ENCODE measurements at regions not wholly inside any gene's neighbourhood (a gene's known extent, or its start where the extent isn't known, plus 50 kb on each side); places are given as distances from the start of the nearest gene placed in this dataset.

- DNase-seq (ENCODE audit: low spot score in 2 of 2) (no peak), FAIRE-seq (no peak)
Measured at GRCh38 chr2:2642906-2643890, 312.1 kb upstream of the MYT1L start.

DNA sequence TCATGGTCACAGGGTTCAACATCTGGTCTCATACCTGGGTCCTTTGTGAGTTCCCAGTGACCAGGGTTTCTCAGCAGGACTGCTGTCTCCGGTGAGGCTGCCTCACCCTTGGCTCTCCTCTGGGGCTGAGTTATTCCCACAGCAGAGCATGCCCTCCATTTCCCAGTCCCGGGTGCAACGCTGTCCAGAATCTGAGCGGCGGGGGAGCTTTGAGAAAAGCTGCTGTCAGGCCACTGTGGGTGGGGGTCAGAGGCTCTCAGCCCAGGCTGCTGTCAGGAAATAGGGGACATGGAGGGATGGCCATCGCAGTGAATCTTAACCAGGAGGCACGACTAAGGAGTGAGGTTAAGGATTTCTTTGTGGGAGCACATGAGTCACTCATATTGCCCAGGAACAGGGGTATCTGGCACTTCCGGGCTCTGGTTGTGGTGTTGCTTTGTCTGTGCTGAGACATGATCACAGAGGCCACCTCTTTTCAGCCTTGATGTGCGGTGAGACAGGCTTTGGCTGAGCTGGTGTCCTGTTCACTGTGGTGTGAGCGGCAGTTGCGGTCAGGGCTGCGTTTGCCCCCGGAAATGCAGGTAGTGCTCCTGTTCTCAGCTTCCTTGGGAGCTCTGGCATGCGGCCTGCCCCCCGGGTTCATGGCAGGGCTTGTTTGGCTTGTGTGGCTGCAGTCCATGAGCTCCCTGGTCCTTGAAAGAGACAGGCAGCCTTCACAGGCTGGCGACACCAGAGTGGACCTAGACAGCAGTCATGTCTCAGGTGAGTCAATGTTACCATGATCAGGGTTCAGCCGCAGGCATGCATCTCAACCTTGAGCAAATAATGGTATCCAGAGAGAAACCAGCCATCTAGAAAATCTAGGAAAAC, 310.7 kb upstream of the MYT1L start:
- DNase-seq (ENCODE audit: low spot score in 2 of 2) (no peak), FAIRE-seq (no peak)

DNA sequence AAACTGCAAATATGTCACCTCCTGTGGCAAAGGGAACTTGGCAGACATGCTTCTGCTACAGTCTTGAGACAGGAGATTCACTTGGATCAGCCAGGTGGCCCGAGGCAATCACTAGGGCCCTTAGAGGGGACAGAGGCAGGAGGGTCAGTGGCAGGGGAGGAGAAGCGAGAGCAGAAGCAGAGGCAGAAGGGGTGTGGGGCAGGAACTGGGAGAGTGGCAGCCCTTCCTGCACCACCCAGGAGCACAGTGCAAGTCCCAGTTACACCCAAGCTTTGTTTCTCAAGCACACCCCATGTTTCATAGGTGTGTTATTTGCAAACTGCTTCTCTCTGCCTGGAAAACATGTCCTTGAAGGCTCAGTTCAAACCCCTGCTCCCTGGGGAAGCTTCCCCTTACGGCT, 309.7 kb upstream of the MYT1L start:
- no peak for FAIRE-seq

DNA sequence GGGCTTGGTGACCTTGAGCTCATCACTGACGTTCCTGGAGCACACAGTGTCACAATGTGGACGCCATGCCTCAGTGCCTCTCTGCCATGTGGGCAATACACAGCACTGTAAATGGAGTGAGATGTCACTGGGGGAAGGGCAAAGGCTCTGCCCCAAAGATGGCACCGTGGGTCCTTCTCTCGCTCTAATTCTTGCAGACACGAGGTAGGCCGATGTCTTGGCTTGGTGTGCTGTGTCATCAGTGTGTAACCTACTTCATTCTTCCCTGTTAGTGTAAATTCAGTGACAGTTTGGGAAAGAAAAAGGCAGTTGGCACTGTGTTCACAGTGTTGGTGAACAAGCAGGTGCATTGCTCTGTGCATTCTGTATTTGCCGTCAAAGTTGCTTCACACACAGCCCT, 309.3 kb upstream of the MYT1L start:
- DNase-seq (ENCODE audit: low spot score in 2 of 2) (no peak), FAIRE-seq (no peak)

More for the DNA sequence above, 309.7 kb upstream of the MYT1L start:
- no peak for DNase-seq (ENCODE audit: low spot score in 2 of 2)

DNA sequence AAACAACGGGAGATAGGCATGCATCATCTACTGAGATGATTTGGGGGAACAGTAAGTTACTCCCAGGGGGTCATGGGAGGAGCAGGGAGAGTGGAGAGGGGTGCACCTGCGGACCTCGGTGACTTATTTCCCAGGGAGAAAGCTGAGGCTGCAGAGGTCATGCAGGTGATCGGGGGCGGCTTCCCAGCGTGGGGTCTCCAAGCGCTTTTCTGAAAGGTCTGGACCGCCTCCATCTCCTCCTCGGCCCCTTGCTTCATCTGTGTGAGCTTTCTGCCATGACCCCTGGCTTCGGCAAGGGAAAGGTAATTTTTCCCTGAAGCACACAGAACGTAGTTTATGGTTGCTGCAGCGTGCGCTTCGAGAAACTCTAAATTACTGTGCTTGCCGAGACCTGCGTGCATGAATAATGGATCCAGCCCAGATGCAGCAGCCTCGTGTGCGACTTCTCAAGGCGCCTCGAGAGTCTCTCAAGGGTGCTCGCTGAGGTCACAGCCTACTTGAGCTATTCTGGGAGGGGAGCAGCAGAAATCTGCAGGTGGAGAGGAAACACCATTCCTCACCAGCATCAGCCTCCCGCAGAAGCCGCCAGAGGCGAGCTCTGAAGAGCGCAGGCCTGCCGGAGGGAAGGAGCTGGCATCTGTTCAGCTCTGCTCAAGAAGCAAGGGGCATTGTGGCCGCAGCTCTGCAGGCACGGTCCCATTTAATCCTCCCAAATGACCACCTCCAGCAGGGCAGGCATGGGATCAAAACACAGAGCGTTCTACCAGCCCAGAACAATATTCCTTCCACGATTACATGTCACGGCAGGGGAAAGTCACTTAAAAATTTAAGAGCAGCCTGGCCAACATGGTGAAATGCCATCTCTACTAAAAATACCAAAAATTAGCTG, 308.4 kb upstream of the MYT1L start:
- DNase-seq (ENCODE audit: low spot score in 2 of 2) (no peak), FAIRE-seq (no peak)

GRCh38 chr2:2638547-2639220, 307.6 kb upstream of the MYT1L start:
- DNase-seq (ENCODE audit: low spot score in 2 of 2) (no peak), FAIRE-seq (no peak)

- no peak for FAIRE-seq
Measured at GRCh38 chr2:2636813-2637212, 305.7 kb upstream of the MYT1L start.

DNA sequence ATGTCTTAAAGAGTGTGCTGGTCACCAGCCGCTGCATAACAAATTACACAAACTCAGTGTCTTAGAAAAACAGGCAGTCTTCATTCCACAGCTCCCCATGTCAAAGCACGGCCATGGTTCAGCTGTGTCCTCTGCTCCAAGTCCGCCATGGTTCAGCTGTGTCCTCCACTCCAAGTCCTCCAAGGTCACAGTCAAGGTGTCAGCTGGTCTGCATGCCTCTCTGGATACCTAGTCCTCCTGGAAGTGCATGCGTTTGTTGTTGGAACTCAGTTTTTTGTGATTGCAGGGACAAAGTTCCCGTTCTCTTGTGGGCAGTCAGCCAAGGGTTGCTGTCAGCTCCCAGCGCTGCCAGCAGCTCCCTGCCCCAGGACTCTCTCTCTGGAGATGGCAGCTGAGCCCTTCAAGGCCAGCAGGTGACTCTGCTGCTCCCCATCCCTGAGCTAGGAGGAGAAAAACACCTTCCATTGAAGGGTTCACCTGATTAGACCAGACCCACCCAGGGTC, 304.0 kb upstream of the MYT1L start:
- FAIRE-seq: no peak

More at GRCh38 chr2:2636813-2637212, 305.7 kb upstream of the MYT1L start:
- no peak for DNase-seq (ENCODE audit: low spot score in 2 of 2)

DNA sequence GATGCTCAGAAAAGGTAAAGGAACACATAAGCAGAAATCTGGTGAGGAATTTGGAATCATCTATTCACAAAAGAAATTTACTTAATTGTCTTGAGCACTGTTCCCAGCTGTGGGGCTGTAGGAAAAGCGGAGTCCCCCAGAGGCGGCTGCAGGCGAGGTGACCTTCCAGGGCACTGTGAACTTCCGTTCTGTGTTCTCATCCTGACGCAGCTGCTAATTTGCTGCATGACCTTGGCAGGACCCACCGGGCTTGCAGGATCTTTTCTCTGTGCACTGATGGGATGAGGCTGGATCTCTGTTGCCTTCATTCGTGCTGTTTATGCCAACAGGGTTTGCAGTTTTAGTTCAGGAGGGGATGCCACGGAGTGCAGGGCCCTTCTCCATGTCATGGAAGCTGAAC, 301.9 kb upstream of the MYT1L start:
- DNase-seq (ENCODE audit: low spot score in 2 of 2) (no peak), FAIRE-seq (no peak)

More for the DNA sequence above, 304.0 kb upstream of the MYT1L start:
- DNase-seq (ENCODE audit: low spot score in 2 of 2): no peak

DNA sequence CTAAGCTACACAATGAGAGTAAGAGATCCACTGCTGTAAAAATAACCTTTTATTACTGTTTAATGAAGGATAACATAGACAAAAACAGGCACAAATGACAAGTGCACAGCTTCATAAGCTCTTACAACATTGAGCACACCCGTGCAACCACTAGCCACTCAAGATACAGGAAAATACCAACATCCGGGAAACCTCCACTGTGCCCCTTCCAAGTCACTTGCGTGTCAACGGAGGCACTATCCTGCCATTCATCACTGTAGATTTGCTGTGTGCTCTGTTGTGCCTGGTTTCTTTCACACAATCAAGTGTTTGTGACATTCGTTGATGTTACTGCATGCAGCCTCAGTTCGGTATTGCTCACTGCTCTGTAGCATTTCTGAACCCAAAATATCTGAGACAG, 292.9 kb upstream of the MYT1L start:
- DNase-seq (ENCODE audit: low spot score in 2 of 2): no peak
- no peak for FAIRE-seq

DNA sequence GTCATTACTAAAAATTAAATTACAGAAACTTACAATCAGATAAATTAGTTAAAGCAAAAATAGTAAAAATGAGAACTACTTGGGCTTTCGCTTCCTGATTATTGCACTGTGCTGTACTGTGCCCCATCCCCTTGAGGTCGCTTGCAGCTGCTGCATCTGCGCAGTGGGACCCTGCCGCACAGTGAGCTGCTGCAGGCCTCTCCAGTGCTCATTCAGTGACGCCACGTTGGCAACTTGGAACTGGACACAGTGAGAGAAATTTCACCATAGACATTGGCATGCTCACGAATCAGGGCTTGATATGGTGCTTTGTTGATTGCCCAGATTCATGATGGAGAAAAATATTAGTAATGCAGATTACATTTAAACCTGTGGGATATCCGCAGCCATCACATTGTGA, 290.8 kb upstream of the MYT1L start:
- FAIRE-seq (no peak), DNase-seq (ENCODE audit: low spot score in 2 of 2) (no peak)

DNA sequence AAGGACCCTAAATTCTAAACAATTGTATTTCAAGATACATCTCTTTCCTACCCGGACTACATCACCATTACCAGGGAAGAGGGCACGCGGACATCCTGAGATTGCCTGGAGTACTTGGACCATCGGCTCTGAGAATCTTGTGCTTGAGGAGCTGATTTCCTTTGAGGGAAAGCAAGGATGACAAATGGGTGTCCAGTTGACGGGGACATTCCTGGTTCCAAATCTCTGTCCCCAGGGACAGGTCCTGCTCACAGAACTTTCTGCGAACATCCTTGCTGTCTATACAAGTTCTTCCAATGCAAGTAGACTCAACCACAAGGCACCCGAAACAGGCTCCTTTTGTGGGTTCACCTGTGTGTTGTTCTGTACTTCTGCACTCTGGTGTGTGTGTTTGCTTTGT, 289.5 kb upstream of the MYT1L start:
- no peak for FAIRE-seq
- no peak for DNase-seq (ENCODE audit: low spot score in 2 of 2)

GRCh38 chr2:2619995-2620394, 288.9 kb upstream of the MYT1L start:
- DNase-seq (ENCODE audit: low spot score in 2 of 2) (no peak), FAIRE-seq (no peak)

- no peak for DNase-seq (ENCODE audit: low spot score in 2 of 2)
- FAIRE-seq: no peak
Measured at GRCh38 chr2:2614452-2614851, 283.4 kb upstream of the MYT1L start.

DNA sequence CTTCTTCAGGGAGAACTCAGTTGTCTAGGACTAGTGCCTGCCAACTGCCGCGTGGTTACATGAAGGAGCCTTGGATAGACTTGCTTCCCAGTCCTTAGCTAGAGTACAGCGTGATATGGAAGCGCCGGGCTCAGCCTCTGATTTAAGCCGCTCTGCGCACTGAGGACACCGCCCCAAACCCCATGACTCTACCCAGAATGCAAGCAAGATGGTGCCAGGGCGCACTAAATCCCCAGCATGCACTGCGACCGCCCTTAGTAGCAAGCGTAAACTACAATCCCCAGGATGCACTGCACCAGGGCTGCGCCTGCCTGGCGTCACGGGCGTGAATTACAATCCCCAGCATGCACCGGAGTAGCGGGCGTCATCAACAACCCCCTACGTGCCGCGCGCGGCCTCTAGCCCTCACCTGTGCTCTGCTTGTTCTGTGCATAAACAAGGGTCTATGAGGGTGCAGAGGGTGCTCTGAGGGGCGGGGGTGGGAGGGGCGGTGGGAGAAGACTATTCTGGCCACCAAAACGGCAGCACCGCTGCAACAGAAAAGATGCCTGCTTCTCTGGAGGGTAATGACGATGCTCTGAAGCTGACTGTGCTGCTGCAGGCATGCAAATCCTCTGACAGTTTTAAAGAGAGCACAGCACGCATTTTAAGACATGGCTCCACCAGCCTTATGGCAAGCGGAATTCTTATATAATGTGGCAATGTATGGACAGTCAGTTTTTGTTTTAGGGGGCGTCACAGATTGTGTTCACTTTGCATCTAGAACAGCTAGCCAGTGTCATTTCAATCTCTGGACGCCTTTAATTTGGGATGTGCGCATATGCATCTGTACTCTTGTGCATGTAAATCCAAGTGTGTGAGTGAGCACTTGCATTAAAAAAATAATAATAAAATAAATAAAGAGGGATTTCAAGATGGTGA, 282.5 kb upstream of the MYT1L start:
- FAIRE-seq: no peak
- DNase-seq (ENCODE audit: low spot score in 2 of 2): peak; percentile 57 to 64

GRCh38 chr2:2610751-2611150, 279.7 kb upstream of the MYT1L start:
- FAIRE-seq (no peak), DNase-seq (ENCODE audit: low spot score in 2 of 2) (no peak)

- FAIRE-seq: no peak
- DNase-seq (ENCODE audit: low spot score in 2 of 2): no peak
Measured at GRCh38 chr2:2600366-2600765, 269.3 kb upstream of the MYT1L start.

DNA sequence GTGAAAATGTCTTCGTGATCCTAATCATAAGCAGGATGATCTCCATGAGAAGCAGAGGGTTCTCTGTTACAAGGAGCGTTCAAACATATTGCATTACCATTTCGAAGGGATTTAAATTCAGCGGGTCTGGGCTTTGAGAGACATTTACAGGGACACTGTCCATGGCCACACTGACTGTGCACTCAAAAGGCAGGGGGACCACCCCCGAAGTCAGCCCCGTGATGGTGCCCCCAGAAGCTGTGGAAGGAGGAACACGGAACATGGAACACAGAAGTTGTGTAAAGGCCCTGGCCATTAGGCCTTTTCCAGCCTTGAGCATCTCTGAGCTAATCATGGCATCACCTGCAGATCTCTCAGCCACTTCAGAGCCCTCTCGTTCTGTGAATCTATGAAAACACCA, 268.4 kb upstream of the MYT1L start:
- no peak for DNase-seq (ENCODE audit: low spot score in 2 of 2)
- no peak for FAIRE-seq

DNA sequence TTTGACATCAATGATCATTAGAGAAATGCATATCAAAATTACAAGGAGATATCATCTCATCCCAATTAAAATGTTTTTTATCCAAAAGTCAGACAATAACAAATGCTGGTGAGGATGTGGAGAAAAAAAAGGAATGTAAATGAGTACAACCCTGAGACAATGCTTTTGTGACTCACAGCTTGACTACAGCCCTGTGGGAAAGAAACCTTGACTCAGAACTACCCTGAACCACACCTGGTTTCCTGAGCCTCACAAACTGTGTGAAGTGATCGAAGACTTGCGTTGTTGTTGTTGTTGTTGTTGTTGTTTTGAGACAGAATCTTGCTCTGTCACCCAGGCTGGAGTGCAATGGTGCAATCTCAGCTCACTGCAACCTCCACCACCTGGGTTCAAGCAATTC, 266.6 kb upstream of the MYT1L start:
- DNase-seq (ENCODE audit: low spot score in 2 of 2): no peak
- no peak for FAIRE-seq
